Fibroblast of villous mesenchyme (primary cell): ENCODE measurements at regions not wholly inside any gene's neighbourhood (a gene's known extent, or its start where the extent isn't known, plus 50 kb on each side); places are given as distances from the start of the nearest gene placed in this dataset.

Source experiments
- DNase-seq: peaks from one replicate; pipeline ENCODE4 v3.0.0-alpha.2; 2010; ENCODE audit warnings: low read depth
- H3K4me3 ChIP-seq: 2 replicates; pipeline ENCODE4 v1.5.1; 2011; ENCODE audit warnings: low read depth, mild to moderate bottlenecking, low read length
- TF ChIP-seq, protein P1 (sequence below): IDR thresholded peaks from 2 replicates; pipeline ENCODE4 v1.5.1; 2012; ENCODE audit warnings: low read depth, mild to moderate bottlenecking, low read length; ENCODE audit not compliant: insufficient read depth

DNA sequence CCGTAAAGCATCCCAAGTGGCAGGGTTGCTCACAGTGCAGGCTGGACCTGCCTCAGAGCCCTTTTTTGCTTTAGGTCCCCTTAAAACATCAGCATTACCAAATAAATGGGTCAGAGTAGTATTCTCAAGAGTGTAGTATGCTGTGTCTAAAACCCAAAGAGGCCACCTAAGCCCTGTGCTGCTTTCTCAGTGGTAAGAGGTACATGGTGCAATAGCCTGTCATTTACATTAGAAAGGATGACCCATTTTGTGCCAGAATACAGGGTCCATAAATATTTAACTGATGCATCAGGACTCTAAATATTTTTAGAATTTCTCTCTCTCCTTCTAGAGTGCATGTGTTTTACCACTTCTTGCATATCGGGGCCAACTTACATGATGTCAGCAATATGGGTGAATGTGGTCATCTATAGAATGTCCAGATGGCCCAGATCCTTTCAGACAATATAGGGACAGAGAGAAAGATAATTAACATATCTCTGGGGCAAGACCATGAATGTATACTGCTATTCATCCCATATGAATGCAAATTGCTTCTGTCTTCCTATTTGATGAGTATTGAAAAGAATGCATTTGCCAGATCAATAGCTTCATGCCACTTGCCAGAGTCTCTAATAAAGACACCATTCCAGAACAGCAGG is 329.2 kb downstream of the PMP22 start:
- no peak overlapping the region for H3K4me3 ChIP-seq
- no peak for DNase-seq
- TF ChIP-seq, protein P1, sequence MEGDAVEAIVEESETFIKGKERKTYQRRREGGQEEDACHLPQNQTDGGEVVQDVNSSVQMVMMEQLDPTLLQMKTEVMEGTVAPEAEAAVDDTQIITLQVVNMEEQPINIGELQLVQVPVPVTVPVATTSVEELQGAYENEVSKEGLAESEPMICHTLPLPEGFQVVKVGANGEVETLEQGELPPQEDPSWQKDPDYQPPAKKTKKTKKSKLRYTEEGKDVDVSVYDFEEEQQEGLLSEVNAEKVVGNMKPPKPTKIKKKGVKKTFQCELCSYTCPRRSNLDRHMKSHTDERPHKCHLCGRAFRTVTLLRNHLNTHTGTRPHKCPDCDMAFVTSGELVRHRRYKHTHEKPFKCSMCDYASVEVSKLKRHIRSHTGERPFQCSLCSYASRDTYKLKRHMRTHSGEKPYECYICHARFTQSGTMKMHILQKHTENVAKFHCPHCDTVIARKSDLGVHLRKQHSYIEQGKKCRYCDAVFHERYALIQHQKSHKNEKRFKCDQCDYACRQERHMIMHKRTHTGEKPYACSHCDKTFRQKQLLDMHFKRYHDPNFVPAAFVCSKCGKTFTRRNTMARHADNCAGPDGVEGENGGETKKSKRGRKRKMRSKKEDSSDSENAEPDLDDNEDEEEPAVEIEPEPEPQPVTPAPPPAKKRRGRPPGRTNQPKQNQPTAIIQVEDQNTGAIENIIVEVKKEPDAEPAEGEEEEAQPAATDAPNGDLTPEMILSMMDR: no peak

DNA sequence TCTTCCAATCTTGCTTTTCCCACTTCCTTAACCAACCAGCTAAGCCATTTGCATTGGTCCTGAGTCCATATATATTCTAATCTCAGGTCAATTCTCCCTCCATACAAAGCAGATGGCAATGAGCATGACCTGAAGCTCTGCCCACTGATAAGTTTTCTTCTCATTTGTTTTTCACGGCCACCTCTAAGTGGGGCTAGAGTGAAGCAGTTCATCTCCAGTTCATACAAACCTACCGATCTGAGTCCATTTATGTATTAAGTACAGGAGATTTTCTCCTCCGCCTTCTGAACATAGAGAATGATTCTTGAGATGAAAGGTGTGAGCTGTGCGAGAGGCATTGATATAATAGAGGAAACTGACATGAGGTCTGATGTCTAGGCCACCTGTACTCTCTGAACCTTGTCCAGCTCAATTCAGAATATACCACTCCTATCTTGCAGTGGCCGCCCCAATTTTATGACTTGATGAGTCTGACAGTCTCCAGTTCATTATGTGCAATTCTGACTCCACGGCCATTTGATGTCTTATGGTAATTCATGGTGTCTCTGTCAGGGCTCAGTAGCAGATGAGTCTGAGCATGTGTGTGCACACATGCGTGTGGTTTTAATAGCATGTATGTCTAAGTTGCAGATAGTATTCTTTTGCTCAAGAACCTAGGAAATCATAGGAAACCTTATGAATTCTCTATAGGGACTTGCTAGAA is 329.8 kb downstream of the PMP22 start:
- DNase-seq: no peak
- TF ChIP-seq, protein P1: no peak
- H3K4me3 ChIP-seq: no peak overlapping the region

DNA sequence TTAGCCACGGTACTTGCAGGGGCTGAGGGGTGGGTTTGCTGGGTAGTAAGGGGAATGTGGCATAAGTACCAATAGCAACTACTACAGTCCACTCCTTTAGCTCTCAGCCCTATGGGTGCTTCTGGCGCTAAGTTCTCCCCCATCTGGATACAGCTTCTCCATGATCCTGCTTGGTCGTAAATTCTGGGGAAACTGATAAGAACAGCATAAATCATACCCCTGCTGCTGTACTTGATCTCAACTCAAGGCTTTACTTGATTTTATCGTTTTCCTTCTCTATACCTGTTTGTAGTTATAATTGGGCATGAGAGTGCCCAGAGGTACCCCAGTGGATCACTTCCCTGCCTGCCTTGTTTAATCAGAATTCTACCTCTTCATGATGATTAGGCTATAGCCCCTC is 331.4 kb downstream of the PMP22 start:
- DNase-seq: no peak
- H3K4me3 ChIP-seq: no peak overlapping the region
- TF ChIP-seq, protein P1: no peak

DNA sequence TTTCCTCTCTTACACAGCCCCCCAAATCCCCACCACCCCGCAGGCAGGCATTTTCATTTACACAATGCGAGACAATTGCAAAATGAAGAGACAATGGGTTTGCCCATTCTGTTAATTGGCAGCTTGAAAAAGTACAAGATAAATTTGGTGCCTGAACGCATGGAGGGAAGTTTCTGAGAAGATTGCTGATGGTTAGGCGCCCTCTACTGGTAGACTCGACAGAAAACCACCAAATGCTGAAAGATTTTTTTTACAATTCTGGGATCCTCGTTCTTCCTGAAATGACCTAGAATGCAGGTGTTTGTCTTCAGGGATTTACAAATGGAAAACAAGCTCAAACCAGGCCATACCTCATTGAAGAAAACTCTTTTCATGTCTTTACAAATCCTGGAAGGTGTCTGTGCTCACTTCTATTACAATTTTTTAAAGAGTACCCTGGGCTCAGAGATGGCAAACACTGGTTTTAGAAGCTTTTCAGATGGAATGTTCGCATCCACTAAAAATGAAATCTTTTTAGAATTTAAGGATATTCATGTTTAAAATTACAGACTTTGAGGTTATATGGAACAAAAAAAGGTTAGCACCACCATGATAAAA is 338.5 kb downstream of the PMP22 start:
- no peak overlapping the region for H3K4me3 ChIP-seq
- DNase-seq: peak; percentile 77
- TF ChIP-seq, protein P1: peak; percentile 83

DNA sequence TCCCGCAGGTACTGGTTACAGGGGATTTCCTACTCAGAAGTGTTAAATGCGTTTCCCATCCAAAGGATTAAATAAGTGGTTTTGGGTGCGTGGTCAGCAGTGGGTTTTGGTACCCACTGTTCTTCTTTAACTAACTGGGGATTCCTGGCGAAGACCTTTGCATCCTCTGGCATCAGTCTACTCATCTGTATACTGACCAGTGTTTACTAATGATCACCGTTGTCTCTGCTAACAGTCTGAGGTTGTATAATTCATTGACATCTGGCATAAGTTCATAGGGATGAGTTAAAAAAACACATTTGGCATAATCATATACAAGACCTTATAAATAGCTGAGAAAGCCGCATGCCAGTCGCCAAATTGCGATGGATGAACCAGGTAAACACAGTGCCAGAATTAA is 339.1 kb downstream of the PMP22 start:
- H3K4me3 ChIP-seq: no peak overlapping the region
- TF ChIP-seq, protein P1: no peak
- DNase-seq: no peak

DNA sequence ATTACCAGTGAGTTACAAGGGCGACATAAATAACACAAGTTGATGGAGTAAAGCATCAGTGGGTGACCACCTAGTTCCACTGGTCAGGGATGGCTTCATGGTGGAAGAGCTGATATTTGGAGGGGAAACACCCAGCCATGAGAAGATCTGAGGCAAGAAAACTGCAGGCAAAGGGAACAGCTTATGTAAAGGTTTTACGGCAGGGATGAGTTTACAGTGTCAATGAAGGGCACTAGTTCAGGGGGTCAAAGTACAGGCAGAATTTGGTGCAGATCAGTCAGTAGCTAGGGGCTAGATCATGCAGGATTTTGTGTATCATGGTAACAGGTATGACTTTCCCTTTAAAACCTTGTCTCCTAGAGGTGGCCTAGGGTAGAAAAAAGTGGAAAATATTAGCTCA is 339.6 kb downstream of the PMP22 start:
- no peak overlapping the region for H3K4me3 ChIP-seq
- no peak for DNase-seq
- TF ChIP-seq, protein P1: no peak

DNA sequence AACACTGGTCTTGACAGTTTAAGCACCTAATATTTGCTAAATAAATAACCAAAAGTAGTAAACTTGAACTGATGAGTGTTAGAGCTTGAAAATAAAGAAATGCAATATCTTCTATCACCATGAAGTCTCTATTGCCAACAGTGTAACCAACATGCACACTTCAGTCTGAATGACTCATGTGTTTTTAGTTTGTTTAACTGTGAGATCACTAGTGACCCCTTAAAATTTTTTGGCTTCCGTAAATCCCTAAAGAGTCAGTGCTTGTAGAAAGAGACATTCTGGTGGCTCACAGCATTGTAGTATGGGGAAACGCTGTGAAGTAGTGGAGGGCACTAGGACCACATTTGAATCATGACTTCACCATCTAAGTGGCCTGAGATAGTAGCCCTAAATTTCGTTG is 341.1 kb downstream of the PMP22 start:
- DNase-seq: peak; percentile 22
- no peak overlapping the region for H3K4me3 ChIP-seq
- TF ChIP-seq, protein P1: no peak
